ENCODE measurements at regions not wholly inside any gene's neighbourhood (a gene's known extent, or its start where the extent isn't known, plus 50 kb on each side); places are given as distances from the start of the nearest gene placed in this dataset.

- no peak for TF ChIP-seq CTCF (IDR thresholded peaks at IDR 0.05; ENCODE audit: low read length)
- no peak for TF ChIP-seq EZH2phosphoT487 (IDR thresholded peaks at IDR 0.05; ENCODE audit: low read length)
These were observed 201.6 kb upstream of the JARID2 start for GRCh38 chr6:15044146-15044882.

Data from MM.1S (cell line).